ENCODE measurements at regions not wholly inside any gene's neighbourhood (a gene's known extent, or its start where the extent isn't known, plus 50 kb on each side); places are given as distances from the start of the nearest gene placed in this dataset.

DNA sequence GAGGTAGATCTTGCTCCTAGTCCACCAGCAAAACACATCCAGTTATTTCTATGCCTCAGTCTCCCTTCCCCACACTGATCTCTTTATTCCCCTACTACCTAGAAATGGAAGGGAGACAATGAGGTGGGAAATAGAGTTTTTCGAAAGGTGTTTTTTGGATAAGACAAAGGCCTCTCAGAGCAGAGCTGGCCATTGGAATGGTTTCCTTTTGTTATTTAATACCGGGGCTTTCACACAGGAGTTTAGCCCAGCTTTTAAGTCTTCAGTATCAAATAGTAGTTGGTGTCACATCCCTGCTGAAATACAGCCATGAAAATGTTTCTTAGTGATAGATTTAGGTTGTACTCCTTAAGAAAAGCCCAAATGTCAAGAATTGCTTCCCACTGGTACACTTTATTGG lies 65.4 kb upstream of the B3GAT1 start:
- Histone ChIP-seq H3K4me3 (ENCODE audit: low read depth, low read length) (no peak overlapping the region), H3K36me3 (ENCODE audit: control insufficient read depth, insufficient read depth, low read length) (no peaks in the 10 kb centered on the region), H3K27me3 (ENCODE audit: control insufficient read depth, insufficient read depth, low read length) (no peaks in the 10 kb centered on the region)
- FAIRE-seq (no peak), DNase-seq (ENCODE audit: low read depth) (no peak)
- TF ChIP-seq, protein P1, sequence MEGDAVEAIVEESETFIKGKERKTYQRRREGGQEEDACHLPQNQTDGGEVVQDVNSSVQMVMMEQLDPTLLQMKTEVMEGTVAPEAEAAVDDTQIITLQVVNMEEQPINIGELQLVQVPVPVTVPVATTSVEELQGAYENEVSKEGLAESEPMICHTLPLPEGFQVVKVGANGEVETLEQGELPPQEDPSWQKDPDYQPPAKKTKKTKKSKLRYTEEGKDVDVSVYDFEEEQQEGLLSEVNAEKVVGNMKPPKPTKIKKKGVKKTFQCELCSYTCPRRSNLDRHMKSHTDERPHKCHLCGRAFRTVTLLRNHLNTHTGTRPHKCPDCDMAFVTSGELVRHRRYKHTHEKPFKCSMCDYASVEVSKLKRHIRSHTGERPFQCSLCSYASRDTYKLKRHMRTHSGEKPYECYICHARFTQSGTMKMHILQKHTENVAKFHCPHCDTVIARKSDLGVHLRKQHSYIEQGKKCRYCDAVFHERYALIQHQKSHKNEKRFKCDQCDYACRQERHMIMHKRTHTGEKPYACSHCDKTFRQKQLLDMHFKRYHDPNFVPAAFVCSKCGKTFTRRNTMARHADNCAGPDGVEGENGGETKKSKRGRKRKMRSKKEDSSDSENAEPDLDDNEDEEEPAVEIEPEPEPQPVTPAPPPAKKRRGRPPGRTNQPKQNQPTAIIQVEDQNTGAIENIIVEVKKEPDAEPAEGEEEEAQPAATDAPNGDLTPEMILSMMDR (IDR thresholded peaks at IDR 0.05; ENCODE audit: insufficient read depth, low read length, severe bottlenecking), result no peak

DNA sequence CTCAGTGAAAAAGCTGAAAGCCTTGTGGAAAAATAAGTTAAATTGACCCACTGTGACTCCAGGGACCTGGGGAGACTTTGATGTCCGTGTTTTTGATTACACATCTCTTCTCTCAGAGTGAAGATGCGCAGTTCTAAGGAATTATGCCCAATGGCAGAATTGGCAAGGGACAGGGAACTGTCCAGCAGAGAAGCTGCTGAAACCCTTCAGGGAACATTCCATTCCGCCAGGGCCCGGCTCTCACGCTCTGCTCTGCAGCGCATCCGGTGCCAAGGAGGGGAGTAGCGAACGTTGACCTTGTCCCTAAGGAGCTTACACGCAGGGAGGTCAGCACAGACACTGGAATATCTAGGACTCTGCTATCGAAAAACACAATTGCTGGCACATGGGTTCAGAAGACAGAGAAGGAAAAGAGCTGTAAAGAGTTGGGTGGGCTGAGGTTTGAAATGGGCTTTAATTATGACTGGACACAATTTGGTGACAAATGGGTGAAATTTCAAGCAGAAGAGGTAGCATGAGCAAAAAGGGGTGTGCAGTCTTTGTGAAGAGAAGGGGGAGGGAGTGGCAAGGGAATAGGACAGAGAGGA lies 64.5 kb upstream of the B3GAT1 start:
- TF ChIP-seq, protein P1 (IDR thresholded peaks at IDR 0.05; ENCODE audit: insufficient read depth, low read length, severe bottlenecking), result no peak
- DNase-seq (ENCODE audit: low read depth), result no peak
- FAIRE-seq, result no peak
- Histone ChIP-seq H3K4me3 (ENCODE audit: low read depth, low read length) (no peak overlapping the region), H3K27me3 (ENCODE audit: control insufficient read depth, insufficient read depth, low read length) (no peaks in the 10 kb centered on the region), H3K36me3 (ENCODE audit: control insufficient read depth, insufficient read depth, low read length) (no peaks in the 10 kb centered on the region)

DNA sequence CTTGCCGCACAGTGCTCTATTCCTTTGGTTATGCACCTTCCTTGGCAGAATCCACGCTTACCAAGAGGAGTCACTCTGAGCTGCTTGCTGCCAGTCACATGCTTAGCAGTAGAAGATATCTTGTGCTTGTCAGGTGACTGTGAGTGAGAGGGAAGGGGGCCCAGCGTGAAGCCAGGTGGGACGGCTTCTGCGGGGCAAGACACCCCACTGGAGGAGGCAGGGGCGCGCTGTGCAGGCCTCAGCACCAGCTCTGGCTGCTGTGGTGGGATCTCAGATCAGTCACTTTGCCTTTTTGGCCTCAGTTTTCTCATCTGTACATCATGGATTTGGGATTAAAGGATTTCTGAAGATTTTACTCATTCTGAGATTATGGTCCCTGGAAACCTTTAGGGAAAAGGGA lies 63.9 kb upstream of the B3GAT1 start:
- DNase-seq (ENCODE audit: low read depth) (no peak), FAIRE-seq (no peak)
- Histone ChIP-seq H3K27me3 (ENCODE audit: control insufficient read depth, insufficient read depth, low read length) (no peaks in the 10 kb centered on the region), H3K36me3 (ENCODE audit: control insufficient read depth, insufficient read depth, low read length) (no peaks in the 10 kb centered on the region), H3K4me3 (ENCODE audit: low read depth, low read length) (no peak overlapping the region)
- TF ChIP-seq, protein P1 (IDR thresholded peaks at IDR 0.05; ENCODE audit: insufficient read depth, low read length, severe bottlenecking), result no peak

DNA sequence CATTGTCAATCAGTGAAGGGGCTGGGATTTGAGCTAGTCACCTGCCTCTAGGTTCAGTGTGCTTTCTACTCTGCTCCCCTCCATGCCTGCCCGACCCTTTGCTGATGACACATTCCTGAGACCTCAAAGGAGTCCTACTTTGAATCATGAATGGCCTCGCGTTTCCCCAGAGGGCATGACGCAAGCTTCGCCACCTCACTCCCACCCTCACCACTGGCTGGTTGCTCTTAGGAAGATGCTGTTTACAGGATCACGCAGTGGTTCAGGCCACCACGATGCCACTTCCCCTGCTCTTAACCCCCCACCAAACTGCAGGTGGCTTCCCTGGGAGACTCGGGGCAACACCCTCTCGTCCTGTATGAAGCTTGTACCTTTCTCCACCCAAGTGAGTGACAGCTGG lies 62.9 kb upstream of the B3GAT1 start:
- no peak overlapping the region for H3K4me3 ChIP-seq (ENCODE audit: low read depth, low read length)
- FAIRE-seq (no peak), DNase-seq (ENCODE audit: low read depth) (no peak)
- no peaks in the 10 kb centered on the region for H3K27me3 ChIP-seq (ENCODE audit: control insufficient read depth, insufficient read depth, low read length)
- TF ChIP-seq, protein P1 (IDR thresholded peaks at IDR 0.05; ENCODE audit: insufficient read depth, low read length, severe bottlenecking), result no peak
- no peaks in the 10 kb centered on the region for H3K36me3 ChIP-seq (ENCODE audit: control insufficient read depth, insufficient read depth, low read length)

DNA sequence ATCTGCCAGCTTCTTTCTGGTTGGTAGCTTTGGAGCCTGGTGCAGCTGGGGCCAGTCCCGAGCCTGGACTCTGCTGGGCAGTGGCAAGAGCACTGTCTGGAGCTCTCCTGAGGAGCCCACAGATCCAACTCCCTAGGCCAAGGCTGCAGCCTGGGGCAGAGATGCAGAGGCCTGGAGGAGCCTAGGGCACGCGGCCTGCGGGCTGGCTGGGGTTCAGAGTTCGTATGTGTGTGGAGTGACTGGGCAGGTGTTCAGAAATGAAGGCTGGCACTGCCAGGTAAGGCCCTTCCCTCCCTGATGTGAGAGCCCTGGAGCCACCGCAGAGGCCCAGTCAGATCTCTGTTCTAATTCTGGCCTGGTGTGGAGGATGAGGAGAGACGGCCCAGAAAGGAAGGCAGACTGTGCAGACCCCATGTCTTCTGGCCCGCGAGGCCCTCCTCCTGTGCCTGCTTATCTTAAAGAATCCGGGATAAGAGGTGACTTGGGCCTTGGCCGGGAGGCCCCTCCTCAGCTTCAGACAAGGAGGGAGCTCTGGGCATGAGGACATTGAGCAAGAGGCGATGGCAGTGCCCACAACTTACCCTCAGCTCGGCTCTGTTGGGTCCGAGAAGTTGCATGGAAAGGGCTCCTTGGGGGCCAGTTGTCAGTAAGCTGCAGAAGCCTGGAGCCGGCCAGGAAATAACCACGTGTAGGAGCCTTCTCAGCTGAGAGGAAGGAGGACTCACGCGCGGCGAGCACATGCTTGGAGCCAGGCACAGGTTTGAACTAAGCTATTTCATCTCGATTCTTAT lies 62.2 kb upstream of the B3GAT1 start:
- DNase-seq (ENCODE audit: low read depth) (no peak), FAIRE-seq (no peak)

More for the DNA sequence above, 62.2 kb upstream of the B3GAT1 start:
- H3K27me3 ChIP-seq (ENCODE audit: control insufficient read depth, insufficient read depth, low read length), result no peaks in the 10 kb centered on the region
- H3K36me3 ChIP-seq (ENCODE audit: control insufficient read depth, insufficient read depth, low read length), result no peaks in the 10 kb centered on the region
- TF ChIP-seq, protein P1 (IDR thresholded peaks at IDR 0.05; ENCODE audit: insufficient read depth, low read length, severe bottlenecking), result no peak
- no peak overlapping the region for H3K4me3 ChIP-seq (ENCODE audit: low read depth, low read length)

Data from bronchial epithelial cell (primary cell).